NCI-H1092 (cell line): ENCODE measurements at regions not wholly inside any gene's neighbourhood (a gene's known extent, or its start where the extent isn't known, plus 50 kb on each side); places are given as distances from the start of the nearest gene placed in this dataset.

Source experiments
- DNase-seq: peaks from one replicate; lab custom pipeline; 2025; lab: John Stamatoyannopoulos, UW

- no peak for DNase-seq
Observed at GRCh38 chr15:77557564-77557963, 75.1 kb downstream of the LINGO1 start.

- DNase-seq = no peak
Observed at GRCh38 chr15:77557144-77557543, 75.6 kb downstream of the LINGO1 start.

GRCh38 chr15:77556622-77557021, 76.1 kb downstream of the LINGO1 start:
- DNase-seq = no peak

- no peak for DNase-seq
Observed at GRCh38 chr15:77555232-77555631, 77.5 kb downstream of the LINGO1 start.

- no peak for DNase-seq
Observed at GRCh38 chr15:77554306-77555080, 78.2 kb downstream of the LINGO1 start.

- no peak for DNase-seq
Observed at GRCh38 chr15:77553695-77554094, 79.0 kb downstream of the LINGO1 start.

GRCh38 chr15:77553257-77553656, 79.5 kb downstream of the LINGO1 start:
- DNase-seq = no peak

GRCh38 chr15:77552066-77552465, 80.6 kb downstream of the LINGO1 start:
- DNase-seq = no peak

- no peak for DNase-seq
Observed at GRCh38 chr15:77550301-77551251, 82.1 kb downstream of the LINGO1 start.

GRCh38 chr15:77549576-77550288, 83.0 kb downstream of the LINGO1 start:
- DNase-seq = no peak

GRCh38 chr15:77548589-77549557, 83.8 kb downstream of the LINGO1 start:
- no peak for DNase-seq

GRCh38 chr15:77547801-77548588, 84.7 kb downstream of the LINGO1 start:
- no peak for DNase-seq

- no peak for DNase-seq
Observed at GRCh38 chr15:77546870-77547269, 85.8 kb downstream of the LINGO1 start.

- DNase-seq = no peak
Observed at GRCh38 chr15:77546050-77546501, 86.6 kb downstream of the LINGO1 start.

- DNase-seq = no peak
Observed at GRCh38 chr15:77545058-77545457, 87.7 kb downstream of the LINGO1 start.

GRCh38 chr15:77544162-77544561, 88.5 kb downstream of the LINGO1 start:
- DNase-seq = no peak

- DNase-seq = peak; percentile 65
Observed at GRCh38 chr15:77543159-77543882, 89.4 kb downstream of the LINGO1 start.

- DNase-seq = no peak
Observed at GRCh38 chr15:77542491-77543001, 90.2 kb downstream of the LINGO1 start.
